ENCODE measurements at regions not wholly inside any gene's neighbourhood (a gene's known extent, or its start where the extent isn't known, plus 50 kb on each side); places are given as distances from the start of the nearest gene placed in this dataset.

GRCh38 chr10:44196008-44196320 is 188.9 kb downstream of the CXCL12 start:
- DNase-seq, result no peak

GRCh38 chr10:44195112-44196007 is 189.5 kb downstream of the CXCL12 start:
- no peak for DNase-seq

- DNase-seq, result no peak
These were observed 190.5 kb downstream of the CXCL12 start for GRCh38 chr10:44194435-44194834.

GRCh38 chr10:44193567-44194220 is 191.2 kb downstream of the CXCL12 start:
- no peak for DNase-seq

GRCh38 chr10:44193166-44193565 is 191.7 kb downstream of the CXCL12 start:
- no peak for DNase-seq

GRCh38 chr10:44192435-44192834 is 192.5 kb downstream of the CXCL12 start:
- DNase-seq, result no peak

- DNase-seq, result no peak
These were observed 194.4 kb downstream of the CXCL12 start for GRCh38 chr10:44190541-44190940.

GRCh38 chr10:44186821-44187220 is 198.1 kb downstream of the CXCL12 start:
- no peak for DNase-seq

- no peak for DNase-seq
These were observed 198.7 kb downstream of the CXCL12 start for GRCh38 chr10:44186150-44186549.

GRCh38 chr10:44185315-44185666 is 199.6 kb downstream of the CXCL12 start:
- DNase-seq, result no peak

- no peak for DNase-seq
These were observed 200.1 kb downstream of the CXCL12 start for GRCh38 chr10:44184633-44185314.

GRCh38 chr10:44183667-44184632 is 200.9 kb downstream of the CXCL12 start:
- no peak for DNase-seq

- DNase-seq, result no peak
These were observed 202.0 kb downstream of the CXCL12 start for GRCh38 chr10:44182909-44183308.

GRCh38 chr10:44180321-44181168 is 204.4 kb downstream of the CXCL12 start:
- DNase-seq, result no peak

GRCh38 chr10:44178856-44179255 is 206.0 kb downstream of the CXCL12 start:
- no peak for DNase-seq

GRCh38 chr10:44178281-44178680 is 206.6 kb downstream of the CXCL12 start:
- no peak for DNase-seq

GRCh38 chr10:44177610-44178009 is 207.3 kb downstream of the CXCL12 start:
- no peak for DNase-seq

GRCh38 chr10:44176311-44176710 is 208.6 kb downstream of the CXCL12 start:
- no peak for DNase-seq

- DNase-seq, result no peak
These were observed 211.3 kb downstream of the CXCL12 start for GRCh38 chr10:44173608-44173894.

- no peak for DNase-seq
These were observed 211.9 kb downstream of the CXCL12 start for GRCh38 chr10:44172883-44173607.

- no peak for DNase-seq
These were observed 213.1 kb downstream of the CXCL12 start for GRCh38 chr10:44171765-44172164.
